ENCODE measurements at regions not wholly inside any gene's neighbourhood (a gene's known extent, or its start where the extent isn't known, plus 50 kb on each side); places are given as distances from the start of the nearest gene placed in this dataset.

- TF ChIP-seq, protein P1, sequence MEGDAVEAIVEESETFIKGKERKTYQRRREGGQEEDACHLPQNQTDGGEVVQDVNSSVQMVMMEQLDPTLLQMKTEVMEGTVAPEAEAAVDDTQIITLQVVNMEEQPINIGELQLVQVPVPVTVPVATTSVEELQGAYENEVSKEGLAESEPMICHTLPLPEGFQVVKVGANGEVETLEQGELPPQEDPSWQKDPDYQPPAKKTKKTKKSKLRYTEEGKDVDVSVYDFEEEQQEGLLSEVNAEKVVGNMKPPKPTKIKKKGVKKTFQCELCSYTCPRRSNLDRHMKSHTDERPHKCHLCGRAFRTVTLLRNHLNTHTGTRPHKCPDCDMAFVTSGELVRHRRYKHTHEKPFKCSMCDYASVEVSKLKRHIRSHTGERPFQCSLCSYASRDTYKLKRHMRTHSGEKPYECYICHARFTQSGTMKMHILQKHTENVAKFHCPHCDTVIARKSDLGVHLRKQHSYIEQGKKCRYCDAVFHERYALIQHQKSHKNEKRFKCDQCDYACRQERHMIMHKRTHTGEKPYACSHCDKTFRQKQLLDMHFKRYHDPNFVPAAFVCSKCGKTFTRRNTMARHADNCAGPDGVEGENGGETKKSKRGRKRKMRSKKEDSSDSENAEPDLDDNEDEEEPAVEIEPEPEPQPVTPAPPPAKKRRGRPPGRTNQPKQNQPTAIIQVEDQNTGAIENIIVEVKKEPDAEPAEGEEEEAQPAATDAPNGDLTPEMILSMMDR (conservative IDR thresholded peaks at IDR 0.05; ENCODE audit: low read depth, low read length): no peak
- TF ChIP-seq EZH2phosphoT487 (IDR thresholded peaks at IDR 0.05; ENCODE audit: borderline replicate concordance, low read length) (no peak), EZH2 (IDR thresholded peaks at IDR 0.05; ENCODE audit: low read length, unreplicated experiment) (no peak)
Observed at GRCh38 chr2:19035238-19035637, 323.2 kb downstream of the OSR1 start.
